ENCODE measurements at regions not wholly inside any gene's neighbourhood (a gene's known extent, or its start where the extent isn't known, plus 50 kb on each side); places are given as distances from the start of the nearest gene placed in this dataset.
"Not testable (repeated sequence)": the region's sequence is repeated elsewhere in the genome, so short reads cannot be mapped to it uniquely, and the experiment has no call there.

DNA sequence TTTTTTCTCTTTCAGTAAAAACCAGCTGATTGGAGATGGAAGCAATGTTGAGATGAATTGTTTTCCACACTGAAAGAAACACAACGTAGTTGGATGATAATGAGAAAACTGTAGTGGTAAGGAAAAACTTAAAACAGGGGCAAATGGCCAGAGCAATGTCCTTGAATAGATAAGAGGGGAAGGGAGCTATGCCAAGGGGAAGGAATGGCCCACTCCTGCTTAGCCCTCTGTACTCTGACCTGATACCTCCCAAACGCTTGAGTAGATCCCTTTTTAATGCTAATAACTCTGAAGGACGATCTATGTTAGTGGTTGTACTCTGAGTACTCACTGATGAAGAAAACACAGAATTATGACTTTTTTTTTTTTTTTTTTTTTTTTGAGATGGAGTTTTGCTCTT, 114.7 kb upstream of the DAB2 start:
- H3K4me1 Mint-ChIP-seq = no peaks in the 10 kb centered on the region
- ChIA-PET POLR2A (no interaction called here), CTCF (interaction anchor here (1.0 kb wide), 1 partner anchor 163 kb away, joined by 3 read pairs; no protein-coding TSS in a partner anchor)
- intact Hi-C loops (cut with DNase I, micrococcal nuclease) = no loop called here
- no peaks in the 10 kb centered on the region for H3K9me3 Mint-ChIP-seq (ENCODE audit: low read depth)
- no peak for DNase-seq
- peaks cover 15% of the 10 kb centered on the region for H3K27me3 Mint-ChIP-seq
- H3K36me3 Mint-ChIP-seq (ENCODE audit: low read depth) = no peaks in the 10 kb centered on the region
- H3K4me3 Mint-ChIP-seq = no peak overlapping the region
- ATAC-seq = no peak
- no peak overlapping the region for H3K27ac Mint-ChIP-seq

DNA sequence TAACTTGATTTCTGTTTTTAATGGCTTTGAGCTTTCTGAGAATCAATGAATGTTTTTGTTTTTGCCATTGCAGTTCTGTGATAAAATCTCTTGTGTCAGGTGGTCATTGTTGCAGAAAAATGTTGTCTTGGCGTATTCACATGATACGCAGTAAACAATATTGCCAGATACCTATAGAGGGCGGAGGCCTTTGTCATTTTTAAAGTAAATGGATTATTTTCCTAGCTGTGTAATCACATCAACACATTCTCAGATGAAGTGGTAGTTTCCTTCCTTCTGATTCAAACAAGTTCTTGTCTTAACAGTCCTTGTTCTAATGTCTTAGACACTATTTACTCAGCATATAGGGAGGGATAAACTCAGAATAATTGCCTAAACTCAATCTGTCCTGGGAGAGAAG, 109.9 kb upstream of the DAB2 start:
- H3K27me3 Mint-ChIP-seq = peaks cover 24% of the 10 kb centered on the region
- H3K4me3 Mint-ChIP-seq = no peak overlapping the region
- CTCF ChIA-PET = interaction anchor here (0.6 to 1.7 kb wide), 4 partner anchors 9 to 159 kb away, joined by 3 to 4 read pairs (median 4); no protein-coding TSS in a partner anchor
- POLR2A ChIA-PET = no interaction called here
- H3K4me1 Mint-ChIP-seq = no peaks in the 10 kb centered on the region
- no peak for ATAC-seq
- intact Hi-C loops (cut with DNase I, micrococcal nuclease) = no loop called here
- no peak overlapping the region for H3K27ac Mint-ChIP-seq
- H3K9me3 Mint-ChIP-seq (ENCODE audit: low read depth) = no peaks in the 10 kb centered on the region
- no peak for DNase-seq
- H3K36me3 Mint-ChIP-seq (ENCODE audit: low read depth) = no peaks in the 10 kb centered on the region

DNA sequence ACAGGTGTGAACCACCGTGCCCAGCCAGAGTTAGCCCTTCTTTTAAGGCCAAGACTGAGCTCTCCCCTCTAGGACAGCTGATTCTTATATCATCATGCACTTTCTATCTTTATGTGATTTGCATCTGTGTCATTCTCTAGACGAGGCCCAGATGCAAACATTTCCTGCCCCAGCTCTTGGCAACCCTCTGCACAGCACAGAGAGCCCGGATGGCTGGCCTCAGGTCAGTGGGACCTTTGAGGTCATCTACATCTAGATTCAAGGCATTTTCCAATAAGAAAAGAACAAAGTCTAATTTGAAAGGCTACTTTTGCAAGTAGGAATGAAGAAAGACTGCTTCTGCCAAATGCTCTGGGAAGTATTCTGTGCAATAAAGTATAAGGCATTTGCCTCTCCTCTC, 109.0 kb upstream of the DAB2 start:
- Mint-ChIP-seq H3K4me3 (no peak overlapping the region), H3K27me3 (peaks cover 24% of the 10 kb centered on the region), H3K4me1 (no peaks in the 10 kb centered on the region), H3K27ac (no peak overlapping the region), H3K36me3 (ENCODE audit: low read depth) (no peaks in the 10 kb centered on the region), H3K9me3 (ENCODE audit: low read depth) (no peaks in the 10 kb centered on the region)
- ChIA-PET POLR2A (no interaction called here), CTCF (interaction anchor here (0.6 to 1.7 kb wide), 2 partner anchors 9 to 62 kb away, joined by 3 to 4 read pairs; no protein-coding TSS in a partner anchor)
- ATAC-seq (no peak), DNase-seq (no peak)
- intact Hi-C loops (cut with DNase I, micrococcal nuclease) = no loop called here

DNA sequence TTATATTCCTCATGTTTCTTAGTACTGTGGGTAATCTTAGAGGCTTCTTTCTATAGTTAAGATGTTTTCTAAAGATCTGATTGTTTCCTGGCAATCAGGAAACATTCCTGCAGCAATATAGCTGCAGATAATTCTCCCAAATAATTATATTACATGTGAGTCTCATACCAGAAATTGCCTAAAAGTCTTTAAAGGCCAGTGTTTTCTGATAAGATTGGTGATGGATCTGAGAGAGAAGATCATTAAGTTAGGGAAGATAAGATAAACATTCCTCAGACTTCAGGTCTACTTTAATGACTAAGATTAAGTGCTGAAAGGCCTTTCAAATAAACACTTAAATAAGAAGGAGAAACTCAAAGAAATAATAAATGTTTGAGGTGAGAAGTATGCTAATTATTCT, 107.7 kb upstream of the DAB2 start:
- Mint-ChIP-seq H3K27me3 (peaks cover 20% of the 10 kb centered on the region), H3K4me3 (no peak overlapping the region), H3K27ac (no peak overlapping the region), H3K36me3 (ENCODE audit: low read depth) (no peaks in the 10 kb centered on the region), H3K4me1 (no peaks in the 10 kb centered on the region), H3K9me3 (ENCODE audit: low read depth) (no peaks in the 10 kb centered on the region)
- ATAC-seq (no peak), DNase-seq (no peak)
- ChIA-PET CTCF (interaction anchor here (0.7 to 1.3 kb wide), 2 partner anchors 24 to 1373 kb away, joined by 4 to 5 read pairs; no protein-coding TSS in a partner anchor), POLR2A (no interaction called here)
- intact Hi-C loops (cut with DNase I, micrococcal nuclease) = no loop called here

DNA sequence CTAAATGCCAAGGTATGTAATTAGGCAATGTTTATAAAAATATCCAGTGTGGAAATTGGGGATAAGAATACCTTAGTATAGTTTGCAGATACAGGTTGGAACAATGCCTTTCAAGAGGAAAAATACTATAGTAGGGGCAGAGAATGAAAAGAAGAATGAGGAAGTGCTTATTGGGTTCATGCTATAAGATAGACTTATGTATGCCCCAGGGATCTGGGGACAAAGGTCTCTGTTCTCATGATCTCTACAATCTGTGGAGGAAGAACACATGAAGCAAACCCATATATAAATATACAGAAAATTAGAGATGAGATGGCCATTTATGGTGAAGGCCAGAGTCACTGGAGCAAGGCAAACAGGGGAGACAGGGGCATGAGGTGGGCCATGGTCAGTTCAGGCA, 106.5 kb upstream of the DAB2 start:
- no peak overlapping the region for H3K4me3 Mint-ChIP-seq
- ChIA-PET POLR2A (no interaction called here), CTCF (no interaction called here)
- intact Hi-C loops (cut with DNase I, micrococcal nuclease) = no loop called here
- H3K36me3 Mint-ChIP-seq (ENCODE audit: low read depth) = no peaks in the 10 kb centered on the region
- H3K9me3 Mint-ChIP-seq (ENCODE audit: low read depth) = no peaks in the 10 kb centered on the region
- no peaks in the 10 kb centered on the region for H3K4me1 Mint-ChIP-seq
- H3K27me3 Mint-ChIP-seq = peaks cover 19% of the 10 kb centered on the region
- ATAC-seq (no peak), DNase-seq (no peak)
- H3K27ac Mint-ChIP-seq = no peak overlapping the region

DNA sequence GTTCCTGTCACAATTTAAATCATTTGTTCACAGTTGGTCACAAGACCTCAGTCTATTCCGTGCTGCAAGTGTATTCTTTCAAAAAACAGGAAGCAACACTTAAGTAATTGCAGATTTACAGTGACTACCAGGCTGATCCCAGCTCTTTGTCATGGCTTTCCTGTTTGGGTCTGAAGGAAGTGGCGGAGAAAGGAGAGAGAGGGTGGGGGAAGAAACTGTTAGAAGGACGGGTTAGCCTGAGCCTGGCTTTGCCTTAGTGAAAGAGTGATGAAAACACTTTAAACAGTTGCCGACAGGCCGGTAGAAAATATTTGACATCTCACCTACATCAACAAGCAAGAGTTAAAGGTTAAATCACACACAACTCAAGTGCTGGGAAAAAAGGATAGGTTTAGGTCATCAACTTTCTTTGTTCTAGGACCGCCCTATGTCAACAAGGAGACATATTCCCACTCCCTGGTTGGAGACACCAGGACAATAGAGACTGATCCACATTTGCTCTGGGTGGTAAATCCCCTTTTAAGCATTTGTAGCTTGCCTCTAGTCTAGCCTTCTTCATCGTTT, 102.2 kb upstream of the DAB2 start:
- ATAC-seq (no peak), DNase-seq (no peak)
- Mint-ChIP-seq H3K4me1 (no peaks in the 10 kb centered on the region), H3K36me3 (ENCODE audit: low read depth) (no peaks in the 10 kb centered on the region), H3K4me3 (no peak overlapping the region), H3K27ac (no peak overlapping the region), H3K27me3 (peaks cover 22% of the 10 kb centered on the region), H3K9me3 (ENCODE audit: low read depth) (no peaks in the 10 kb centered on the region)
- ChIA-PET CTCF (interaction anchor here (1.0 kb wide), 1 partner anchor 131 kb away, joined by 4 read pairs; no protein-coding TSS in a partner anchor), POLR2A (no interaction called here)
- intact Hi-C loops (cut with DNase I, micrococcal nuclease) = no loop called here

DNA sequence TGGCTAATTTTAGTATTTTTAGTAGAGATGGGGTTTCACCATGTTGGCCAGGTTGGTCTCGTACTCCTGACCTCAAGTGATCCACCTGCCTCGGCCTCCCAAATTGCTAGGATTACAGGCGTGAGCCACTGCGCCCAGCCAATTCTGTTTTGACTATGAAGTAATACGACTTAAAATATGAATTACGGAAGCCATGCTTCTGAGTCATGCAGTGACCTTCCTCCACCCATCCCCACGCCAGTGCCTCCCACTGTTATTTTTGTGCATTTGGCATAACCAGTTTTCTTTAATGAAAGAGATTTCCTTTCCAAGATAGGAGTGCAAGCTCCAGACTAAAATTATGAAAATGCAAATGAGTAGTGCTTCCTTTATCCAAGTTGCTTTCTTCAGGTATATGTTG, 101.0 kb upstream of the DAB2 start:
- not testable (repeated sequence) for DNase-seq

DNA sequence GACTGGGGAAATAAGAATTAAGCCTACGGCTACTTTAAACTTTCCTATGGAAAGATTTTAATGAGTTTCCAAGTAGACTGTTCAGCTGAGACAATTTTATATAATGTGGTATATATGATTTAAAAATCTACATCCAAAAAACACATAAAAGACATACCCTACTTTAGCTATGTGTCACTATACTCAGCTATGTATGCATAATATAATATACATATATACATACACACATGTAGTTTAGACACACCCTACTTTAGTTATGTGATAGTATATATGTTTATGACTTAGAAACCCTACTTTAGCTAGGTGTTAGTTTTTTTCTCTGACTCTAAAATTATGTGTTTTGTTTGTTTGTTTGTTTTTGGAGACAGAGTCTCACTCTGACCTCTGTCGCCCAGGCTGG, 100.5 kb upstream of the DAB2 start:
- ATAC-seq = no peak
- H3K36me3 Mint-ChIP-seq (ENCODE audit: low read depth) = no peaks in the 10 kb centered on the region
- H3K9me3 Mint-ChIP-seq (ENCODE audit: low read depth) = no peaks in the 10 kb centered on the region
- ChIA-PET CTCF (interaction anchor here (0.6 to 2.4 kb wide), 5 partner anchors 8 to 559 kb away, joined by 3 to 10 read pairs (median 4); no protein-coding TSS in a partner anchor), POLR2A (no interaction called here)
- H3K4me1 Mint-ChIP-seq = no peaks in the 10 kb centered on the region
- H3K27ac Mint-ChIP-seq = no peak overlapping the region
- DNase-seq = no peak
- intact Hi-C loops (cut with DNase I, micrococcal nuclease) = no loop called here
- H3K4me3 Mint-ChIP-seq = no peak overlapping the region
- peaks cover 19% of the 10 kb centered on the region for H3K27me3 Mint-ChIP-seq

More for the DNA sequence above, 101.0 kb upstream of the DAB2 start:
- H3K4me3 Mint-ChIP-seq; intact Hi-C loops (cut with DNase I, micrococcal nuclease); H3K4me1 Mint-ChIP-seq; H3K36me3 Mint-ChIP-seq (ENCODE audit: low read depth); ATAC-seq; H3K9me3 Mint-ChIP-seq (ENCODE audit: low read depth); H3K27ac Mint-ChIP-seq; POLR2A ChIA-PET: not testable (repeated sequence)
- H3K27me3 Mint-ChIP-seq = peaks cover 20% of the 10 kb centered on the region
- CTCF ChIA-PET = interaction anchor here (0.8 to 2.4 kb wide), 3 partner anchors 8 to 22 kb away, joined by 3 to 10 read pairs (median 4); no protein-coding TSS in a partner anchor

DNA sequence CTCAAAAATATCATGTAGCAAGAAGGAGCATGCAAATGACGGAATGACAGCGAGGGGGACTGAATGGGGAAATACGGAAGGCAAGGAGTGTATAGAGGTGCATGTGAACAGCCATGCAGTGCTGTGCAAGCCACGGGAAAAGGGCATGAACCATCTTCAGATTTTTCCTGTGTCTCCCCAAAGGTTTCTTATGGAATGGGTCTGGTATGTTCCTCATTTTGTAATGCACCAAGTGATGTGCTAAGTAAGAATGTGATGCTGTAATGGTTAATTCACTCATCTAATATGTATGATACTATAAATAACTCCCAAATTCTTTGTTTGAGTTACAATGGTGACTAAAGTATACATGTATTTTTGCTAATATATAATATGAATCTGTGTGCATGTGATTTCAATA, 99.0 kb upstream of the DAB2 start:
- intact Hi-C loops (cut with DNase I, micrococcal nuclease) = no loop called here
- H3K36me3 Mint-ChIP-seq (ENCODE audit: low read depth) = no peaks in the 10 kb centered on the region
- POLR2A ChIA-PET = no interaction called here
- H3K4me3 Mint-ChIP-seq = no peak overlapping the region
- CTCF ChIA-PET = no interaction called here
- H3K9me3 Mint-ChIP-seq (ENCODE audit: low read depth) = no peaks in the 10 kb centered on the region
- no peaks in the 10 kb centered on the region for H3K4me1 Mint-ChIP-seq
- H3K27me3 Mint-ChIP-seq = peaks cover 17% of the 10 kb centered on the region
- ATAC-seq (no peak), DNase-seq (no peak)
- H3K27ac Mint-ChIP-seq = no peak overlapping the region

DNA sequence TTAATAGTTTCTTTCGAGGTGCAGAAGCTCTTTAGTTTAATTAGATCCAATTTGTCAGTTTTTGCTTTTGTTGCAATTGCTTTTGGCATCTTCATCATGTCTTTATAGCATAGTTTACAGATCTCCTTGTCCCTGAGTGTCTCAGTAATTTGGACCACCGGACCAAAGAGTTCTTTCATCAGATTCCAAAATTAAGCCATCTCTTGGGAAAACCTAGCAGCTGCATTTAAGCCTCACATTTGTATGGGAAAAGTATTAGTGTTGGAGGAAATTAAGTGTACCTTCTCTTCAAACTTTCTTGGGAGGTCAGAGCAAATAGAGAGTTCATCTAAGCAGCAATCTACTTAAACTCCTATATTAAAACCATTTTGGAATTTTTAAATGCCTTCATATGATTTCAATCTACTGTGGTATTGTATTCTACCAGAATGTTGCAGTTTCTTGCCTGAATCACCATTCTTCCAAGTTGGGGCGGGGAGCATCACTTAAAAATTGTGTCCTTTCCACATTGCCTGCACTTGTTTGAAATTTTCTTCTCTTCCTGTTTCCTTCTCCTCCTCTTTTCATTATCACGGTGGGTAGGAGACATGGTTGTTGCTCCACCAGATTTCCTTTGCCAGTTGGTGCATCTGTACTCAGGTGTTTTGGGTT, 97.3 kb upstream of the DAB2 start:
- H3K9me3 Mint-ChIP-seq (ENCODE audit: low read depth) = no peaks in the 10 kb centered on the region
- ATAC-seq (no peak), DNase-seq (no peak)
- CTCF ChIA-PET = interaction anchor here (0.7 to 0.8 kb wide), 2 partner anchors 26 to 146 kb away, joined by 3 to 5 read pairs; no protein-coding TSS in a partner anchor
- no peak overlapping the region for H3K4me3 Mint-ChIP-seq
- H3K4me1 Mint-ChIP-seq = no peaks in the 10 kb centered on the region
- H3K27ac Mint-ChIP-seq = no peak overlapping the region
- intact Hi-C loops (cut with DNase I, micrococcal nuclease) = no loop called here
- H3K27me3 Mint-ChIP-seq = peaks cover 15% of the 10 kb centered on the region
- POLR2A ChIA-PET = no interaction called here
- H3K36me3 Mint-ChIP-seq (ENCODE audit: low read depth) = no peaks in the 10 kb centered on the region

DNA sequence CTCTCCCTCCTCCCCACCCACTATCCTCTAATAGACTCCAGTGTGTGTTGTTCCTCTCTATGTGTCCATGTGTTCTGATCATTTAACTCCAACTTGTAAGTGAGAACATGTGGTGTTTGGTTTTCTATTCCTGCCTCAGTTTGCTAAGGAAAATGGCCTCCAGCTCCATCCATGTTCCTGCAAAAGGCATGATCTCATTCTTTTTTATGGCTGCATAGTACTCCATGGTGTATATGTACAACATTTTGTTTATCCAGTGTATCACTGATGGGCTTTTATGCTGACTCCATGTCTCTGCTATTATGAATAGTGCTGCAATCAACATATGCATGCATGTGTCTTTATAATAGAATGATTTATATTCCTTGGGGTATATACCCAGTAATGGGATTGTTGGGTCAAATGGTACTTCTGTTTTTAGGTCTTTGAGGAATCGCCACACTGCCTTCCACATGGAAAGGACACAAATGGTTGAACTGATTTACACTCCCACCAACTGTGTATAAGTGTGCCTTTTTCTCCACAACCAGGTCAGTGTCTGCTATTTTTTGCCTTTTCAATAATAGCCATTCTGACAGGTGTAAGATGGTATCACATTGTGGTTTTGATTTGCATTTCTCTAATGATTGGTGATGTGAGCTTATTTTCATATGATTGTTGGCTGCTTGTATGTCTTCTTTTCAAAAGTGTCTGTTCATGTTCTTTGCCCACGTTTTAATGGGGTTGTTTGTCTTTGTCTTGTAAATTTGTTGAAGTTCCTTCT, 96.5 kb upstream of the DAB2 start:
- Mint-ChIP-seq H3K27ac (no peak overlapping the region), H3K4me1 (no peaks in the 10 kb centered on the region), H3K4me3 (no peak overlapping the region), H3K36me3 (ENCODE audit: low read depth) (no peaks in the 10 kb centered on the region), H3K9me3 (ENCODE audit: low read depth) (no peaks in the 10 kb centered on the region), H3K27me3 (peaks cover 13% of the 10 kb centered on the region)
- DNase-seq (no peak), ATAC-seq (no peak)
- intact Hi-C loops (cut with DNase I, micrococcal nuclease) = no loop called here
- ChIA-PET POLR2A (no interaction called here), CTCF (no interaction called here)

DNA sequence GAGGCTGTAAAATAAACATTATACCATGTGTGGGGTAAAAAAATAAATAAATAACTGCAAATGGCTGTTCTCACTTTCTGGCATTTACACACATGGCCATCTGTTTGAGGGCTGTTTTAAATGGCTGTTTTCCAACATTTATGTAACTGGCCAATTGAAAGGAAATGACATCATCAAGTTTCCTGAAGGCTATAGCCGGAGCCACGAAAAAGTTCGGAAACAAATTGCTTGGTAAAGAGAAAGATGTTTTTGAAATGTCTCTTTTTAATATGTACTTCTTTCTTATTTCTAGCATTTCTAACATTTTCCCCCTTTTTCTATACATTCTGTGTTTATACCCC, 95.4 kb upstream of the DAB2 start:
- no peaks in the 10 kb centered on the region for H3K9me3 Mint-ChIP-seq (ENCODE audit: low read depth)
- DNase-seq = no peak
- ATAC-seq = no peak
- H3K27me3 Mint-ChIP-seq = peaks cover 10% of the 10 kb centered on the region
- intact Hi-C loops (cut with DNase I, micrococcal nuclease) = no loop called here
- POLR2A ChIA-PET = no interaction called here
- no peak overlapping the region for H3K4me3 Mint-ChIP-seq
- CTCF ChIA-PET = no interaction called here
- H3K4me1 Mint-ChIP-seq = no peaks in the 10 kb centered on the region
- H3K36me3 Mint-ChIP-seq (ENCODE audit: low read depth) = no peaks in the 10 kb centered on the region
- H3K27ac Mint-ChIP-seq = no peak overlapping the region
